Smooth muscle cell (in vitro differentiated cells): ENCODE measurements at regions not wholly inside any gene's neighbourhood (a gene's known extent, or its start where the extent isn't known, plus 50 kb on each side); places are given as distances from the start of the nearest gene placed in this dataset.
"Not testable (repeated sequence)": the region's sequence is repeated elsewhere in the genome, so short reads cannot be mapped to it uniquely, and the experiment has no call there.

Source experiments
- DNase-seq: peaks from one replicate; lab custom pipeline; 2025; ENCODE audit not compliant: unreplicated experiment; lab: John Stamatoyannopoulos, UW
- H2AFZ ChIP-seq: fragments of 200-600 bp; sonication (generic); 2 replicates; pipeline ENCODE4 v1.6.0; 2016; ENCODE audit warnings: antibody characterized with exemption, low read depth, mild to moderate bottlenecking
- H3F3A ChIP-seq: fragments of 200-600 bp; sonication (generic); 2 replicates; pipeline ENCODE4 v1.6.0; 2017; ENCODE audit warnings: antibody characterized with exemption, low read depth
- H3K27ac ChIP-seq: fragments of 200-600 bp; sonication (generic); 2 replicates; pipeline ENCODE4 v1.5.1; 2016; ENCODE audit warnings: low read depth, mild to moderate bottlenecking
- H3K27me3 ChIP-seq: fragments of 200-600 bp; sonication (generic); 2 replicates; pipeline ENCODE4 v1.6.1; 2016; ENCODE audit warnings: low read depth, mild to moderate bottlenecking
- H3K36me3 ChIP-seq: fragments of 200-600 bp; sonication (generic); 2 replicates; pipeline ENCODE4 v1.5.1; 2016; ENCODE audit warnings: low read depth
- H3K4me1 ChIP-seq: fragments of 200-600 bp; sonication (generic); 2 replicates; pipeline ENCODE4 v1.5.1; 2016; ENCODE audit warnings: low read depth
- H3K4me2 ChIP-seq: fragments of 200-600 bp; sonication (generic); 2 replicates; pipeline ENCODE4 v1.6.0; 2016; ENCODE audit warnings: mild to moderate bottlenecking
- H3K4me3 ChIP-seq: fragments of 200-600 bp; sonication (generic); 2 replicates; pipeline ENCODE4 v1.5.1; 2016; ENCODE audit warnings: mild to moderate bottlenecking
- H3K79me2 ChIP-seq: fragments of 200-600 bp; sonication (generic); 2 replicates; pipeline ENCODE4 v1.6.0; 2016; ENCODE audit warnings: low read depth, mild to moderate bottlenecking
- H3K9ac ChIP-seq: fragments of 200-600 bp; sonication (generic); 2 replicates; pipeline ENCODE4 v1.6.0; 2016; ENCODE audit warnings: low read depth
- H3K9me3 ChIP-seq: fragments of 200-600 bp; sonication (generic); replicated peaks from 2 replicates; pipeline ENCODE4 v1.5.1; 2016; ENCODE audit warnings: low read depth
- H4K20me1 ChIP-seq: fragments of 200-600 bp; sonication (generic); 2 replicates; pipeline ENCODE4 v1.6.0; 2016; ENCODE audit warnings: low read depth
- CTCF ChIP-seq: fragments of 200-600 bp; sonication (generic); IDR thresholded peaks from 2 replicates; pipeline ENCODE4 v1.5.1; 2017; ENCODE audit warnings: borderline replicate concordance, mild to moderate bottlenecking, antibody characterized with exemption; ENCODE audit not compliant: insufficient read depth, poor library complexity, severe bottlenecking
- WGBS: methylation state at CpG from one replicate; pipeline ENCODE4 v1.1.7; 2016; ENCODE audit warnings: low lambda C conversion rate; 5-methylcytosine and 5-hydroxymethylcytosine counted together

GRCh38 chr14:71629765-71630492 lies 302.3 kb upstream of the RGS6 start:
- DNase-seq, result no peak
- Histone ChIP-seq H3K27me3 (no peaks in the 10 kb centered on the region), H3K9ac (no peak overlapping the region), H3K4me2 (no peak overlapping the region), H3K36me3 (peaks cover 3% of the 10 kb centered on the region), H2AFZ (no peak overlapping the region), H3K9me3 (no peaks in the 10 kb centered on the region), H4K20me1 (no peaks in the 10 kb centered on the region), H3F3A (peaks cover 12% of the 10 kb centered on the region), H3K27ac (no peak overlapping the region), H3K79me2 (peaks cover 9% of the 10 kb centered on the region), H3K4me3 (no peak overlapping the region), H3K4me1 (peaks cover 28% of the 10 kb centered on the region)
- 91% methylated on average over 7 of the region's 7 CpGs for WGBS
- no peak for TF ChIP-seq CTCF

DNA sequence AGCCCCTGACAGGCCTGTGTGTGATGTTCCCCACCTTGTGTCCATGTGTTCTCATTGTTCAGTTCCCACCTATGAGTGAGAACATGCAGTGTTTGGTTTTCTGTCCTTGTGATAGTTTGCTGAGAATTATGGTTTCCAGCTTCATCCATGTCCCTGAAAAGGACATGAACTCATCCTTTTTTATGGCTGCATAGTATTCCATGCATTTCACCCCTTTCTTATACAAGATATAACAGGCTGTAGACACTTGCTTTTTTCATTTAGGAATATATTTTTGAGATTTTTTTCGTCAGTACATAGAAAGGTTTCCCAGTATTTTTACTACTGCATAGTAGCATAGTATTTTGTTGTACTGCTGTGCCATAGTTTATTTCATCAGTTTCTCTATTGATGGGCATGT lies 301.2 kb upstream of the RGS6 start:
- not testable (repeated sequence) for H3K9me3 ChIP-seq, H3K27me3 ChIP-seq, H3K9ac ChIP-seq, H4K20me1 ChIP-seq, H3F3A ChIP-seq, H2AFZ ChIP-seq, H3K79me2 ChIP-seq, H3K27ac ChIP-seq, H3K4me2 ChIP-seq, H3K4me3 ChIP-seq, H3K36me3 ChIP-seq, DNase-seq
- H3K4me1 ChIP-seq, result peaks cover 17% of the 10 kb centered on the region
- WGBS, result 100% methylated on average over 1 of the region's 1 CpG

DNA sequence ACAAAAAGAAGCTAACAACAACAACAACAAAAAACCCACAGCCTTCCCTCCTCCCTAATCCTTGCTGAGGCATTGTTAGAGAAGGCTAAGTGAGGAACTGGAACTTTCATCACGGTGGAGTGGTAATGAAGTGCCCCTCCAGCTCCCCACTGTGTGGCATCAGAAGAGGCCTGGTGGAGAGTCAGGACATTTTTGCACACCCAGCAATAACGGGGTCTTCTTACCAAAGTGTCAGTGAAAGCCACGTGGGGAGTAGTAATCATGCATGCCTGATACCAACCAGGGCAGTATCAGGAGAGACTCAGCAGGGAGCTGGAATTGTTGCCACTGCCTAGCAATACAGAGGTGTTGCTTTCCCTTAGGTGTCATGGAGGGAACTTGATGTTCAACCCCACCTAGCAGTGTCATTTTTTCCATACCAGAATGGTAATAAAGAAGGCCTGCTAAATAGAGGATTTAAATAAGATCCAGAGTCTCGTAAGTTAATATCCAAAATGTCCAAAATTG lies 299.7 kb upstream of the RGS6 start:
- no peak overlapping the region for H3K9ac ChIP-seq

DNA sequence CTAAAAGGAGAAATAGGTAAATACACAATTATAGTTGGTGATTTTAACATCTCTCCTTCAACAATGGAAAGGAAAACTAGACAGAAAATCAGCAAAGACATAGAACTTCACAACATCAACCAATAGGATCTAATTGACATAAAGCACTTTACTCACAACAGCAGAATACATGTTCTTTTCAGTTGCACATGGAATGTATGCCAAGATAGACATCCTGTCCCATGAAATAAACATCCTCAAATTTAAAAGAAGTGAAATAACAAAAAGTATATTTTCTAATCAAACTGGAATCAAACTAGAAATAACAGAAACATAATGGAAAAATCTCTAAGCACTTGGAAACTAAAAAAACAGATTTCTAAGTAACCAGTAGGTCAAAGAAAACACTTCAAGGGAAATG lies 296.2 kb upstream of the RGS6 start:
- H3K36me3 ChIP-seq, result peaks cover 7% of the 10 kb centered on the region
- peaks cover 8% of the 10 kb centered on the region for H3K79me2 ChIP-seq
- H3K27me3 ChIP-seq, result no peaks in the 10 kb centered on the region
- DNase-seq, result no peak
- peaks cover 11% of the 10 kb centered on the region for H3K4me1 ChIP-seq
- H2AFZ ChIP-seq, result no peak overlapping the region
- no peaks in the 10 kb centered on the region for H4K20me1 ChIP-seq
- no peak for TF ChIP-seq CTCF
- H3K27ac ChIP-seq, result no peak overlapping the region
- no peak overlapping the region for H3K4me3 ChIP-seq
- no peak overlapping the region for H3K4me2 ChIP-seq
- H3F3A ChIP-seq, result peaks cover 8% of the 10 kb centered on the region
- no peaks in the 10 kb centered on the region for H3K9me3 ChIP-seq
- no peak overlapping the region for H3K9ac ChIP-seq

More for the DNA sequence above, 299.7 kb upstream of the RGS6 start:
- DNase-seq, result no peak
- Histone ChIP-seq H3K27me3 (no peaks in the 10 kb centered on the region), H3K27ac (no peak overlapping the region), H2AFZ (no peak overlapping the region), H3K36me3 (peaks cover 7% of the 10 kb centered on the region), H4K20me1 (no peaks in the 10 kb centered on the region), H3K79me2 (peaks cover 9% of the 10 kb centered on the region), H3F3A (peaks cover 9% of the 10 kb centered on the region), H3K4me3 (no peak overlapping the region), H3K4me2 (no peak overlapping the region), H3K9me3 (no peaks in the 10 kb centered on the region), H3K4me1 (peaks cover 11% of the 10 kb centered on the region)
- no peak for TF ChIP-seq CTCF
- WGBS, result 83% methylated on average over 4 of the region's 4 CpGs
